NCI-H2196 treated with DMSO at 0.1 percent for 48 hours (cell line): ENCODE measurements at regions not wholly inside any gene's neighbourhood (a gene's known extent, or its start where the extent isn't known, plus 50 kb on each side); places are given as distances from the start of the nearest gene placed in this dataset.
A peak's percentile ranks its signal among the peaks of the same experiment; 100 is the strongest.
"Not testable (repeated sequence)": the region's sequence is repeated elsewhere in the genome, so short reads cannot be mapped to it uniquely, and the experiment has no call there.

Experiments used
- DNase-seq: peaks from one replicate; lab custom pipeline; 2025; ENCODE audit not compliant: unreplicated experiment; lab: John Stamatoyannopoulos, UW

- not testable (repeated sequence) for DNase-seq
Measured at GRCh38 chr5:177941386-177941785, 54.7 kb downstream of the PROP1 start.

- DNase-seq = peak; percentile 18
Measured at GRCh38 chr5:177939246-177940171, 56.5 kb downstream of the PROP1 start.

- DNase-seq = not testable (repeated sequence)
Measured at GRCh38 chr5:177938767-177939166, 57.3 kb downstream of the PROP1 start.

GRCh38 chr5:177934233-177934632 lies 61.8 kb downstream of the PROP1 start:
- not testable (repeated sequence) for DNase-seq

- not testable (repeated sequence) for DNase-seq
Measured at GRCh38 chr5:177930269-177931022, 65.6 kb downstream of the PROP1 start.

- DNase-seq = not testable (repeated sequence)
Measured at GRCh38 chr5:177929618-177930017, 66.4 kb downstream of the PROP1 start.

- not testable (repeated sequence) for DNase-seq
Measured at GRCh38 chr5:177927500-177927899, 68.5 kb downstream of the PROP1 start.

- DNase-seq = not testable (repeated sequence)
Measured at GRCh38 chr5:177924577-177924976, 71.5 kb downstream of the PROP1 start.

- not testable (repeated sequence) for DNase-seq
Measured at GRCh38 chr5:177923837-177924236, 72.2 kb downstream of the PROP1 start.

GRCh38 chr5:177923189-177923588 lies 72.9 kb downstream of the PROP1 start:
- not testable (repeated sequence) for DNase-seq

GRCh38 chr5:177909261-177909660 lies 86.8 kb downstream of the PROP1 start:
- not testable (repeated sequence) for DNase-seq

GRCh38 chr5:177902806-177903205 lies 93.2 kb downstream of the PROP1 start:
- not testable (repeated sequence) for DNase-seq

GRCh38 chr5:177900066-177900465 lies 96.0 kb downstream of the PROP1 start:
- DNase-seq = not testable (repeated sequence)

GRCh38 chr5:177894681-177895453 lies 101.2 kb downstream of the PROP1 start:
- not testable (repeated sequence) for DNase-seq

GRCh38 chr5:177892357-177892665 lies 103.7 kb downstream of the PROP1 start:
- DNase-seq = not testable (repeated sequence)

- not testable (repeated sequence) for DNase-seq
Measured at GRCh38 chr5:177891547-177892356, 104.3 kb downstream of the PROP1 start.

- DNase-seq = not testable (repeated sequence)
Measured at GRCh38 chr5:177883295-177883694, 100.6 kb upstream of the FAM153A start.

- not testable (repeated sequence) for DNase-seq
Measured at GRCh38 chr5:177875900-177876238, 93.2 kb upstream of the FAM153A start.

GRCh38 chr5:177875013-177875899 lies 92.6 kb upstream of the FAM153A start:
- DNase-seq = not testable (repeated sequence)
